CD14-positive monocyte (primary cell): ENCODE measurements at regions not wholly inside any gene's neighbourhood (a gene's known extent, or its start where the extent isn't known, plus 50 kb on each side); places are given as distances from the start of the nearest gene placed in this dataset.

Source experiments
- DNase-seq, 3 donors: peaks; one replicate each; pipeline ENCODE4 v3.0.0-alpha.2; 2011 to 2022
- H2AFZ ChIP-seq: 2 replicates; pipeline ENCODE4 v1.6.0; 2012; ENCODE audit warnings: mild to moderate bottlenecking, low read depth, low read length, inconsistent platforms; ENCODE audit not compliant: insufficient read depth, poor library complexity, severe bottlenecking
- H3K27ac ChIP-seq, 2 donors: 1 replicate in 1 of 2; 2 replicates in 1 of 2; pipeline ENCODE4 v1.5.1; 2012 to 2013; ENCODE audit warnings: low read length in 2 of 2, control low read depth in 1 of 2, inconsistent platforms in 1 of 2, low read depth in 1 of 2, mild to moderate bottlenecking in 1 of 2
- H3K27me3 ChIP-seq, 2 donors: one replicate each; pipeline versions ENCODE4 v1.6.0 to v1.6.1; 2011 to 2013; ENCODE audit warnings: low read length in 2 of 2; ENCODE audit not compliant: control insufficient read depth in 2 of 2, insufficient read depth in 2 of 2
- H3K36me3 ChIP-seq, 2 donors: replicated peaks in 1 of 2; 1 replicate in 1 of 2; 2 replicates in 1 of 2; pipeline versions ENCODE4 v1.5.1 to v1.6.1; 2012 to 2013; ENCODE audit warnings: low read length in 2 of 2, control low read depth in 1 of 2, inconsistent platforms in 1 of 2, mild to moderate bottlenecking in 1 of 2; ENCODE audit not compliant: insufficient read depth in 2 of 2, control insufficient read depth in 1 of 2
- H3K4me1 ChIP-seq, 2 donors: 1 replicate in 1 of 2; 2 replicates in 1 of 2; pipeline versions ENCODE4 v1.5.1 to v1.6.1; 2012 to 2013; ENCODE audit warnings: low read length in 2 of 2, control low read depth in 1 of 2, inconsistent platforms in 1 of 2, mild to moderate bottlenecking in 1 of 2, moderate library complexity in 1 of 2; ENCODE audit not compliant: insufficient read depth in 2 of 2, control insufficient read depth in 1 of 2
- H3K4me2 ChIP-seq: replicated peaks from 2 replicates; pipeline ENCODE3; 2012; ENCODE audit warnings: low read length, moderate library complexity, mild to moderate bottlenecking; ENCODE audit not compliant: poor library complexity, severe bottlenecking; ENCODE audit errors: extremely low read depth
- H3K4me3 ChIP-seq, 3 experiments: fragments of 200-600 bp in 1 of 3; sonication (generic) in 1 of 3; replicated peaks in 1 of 3; 1 replicate in 2 of 3; 2 replicates in 1 of 3; pipeline ENCODE4 v1.5.1; 2011 to 2013; ENCODE audit warnings: low read length in 3 of 3, mild to moderate bottlenecking in 3 of 3, control low read depth in 2 of 3, low read depth in 2 of 3, inconsistent platforms in 1 of 3, moderate library complexity in 1 of 3
- H3K79me2 ChIP-seq: 2 replicates; pipeline ENCODE4 v1.6.0; 2012; ENCODE audit warnings: mild to moderate bottlenecking, control low read depth, inconsistent platforms, low read length, moderate library complexity; ENCODE audit not compliant: insufficient read depth
- H3K9ac ChIP-seq: 2 replicates; pipeline ENCODE4 v1.6.0; 2017; ENCODE audit warnings: low read length, mild to moderate bottlenecking; ENCODE audit not compliant: insufficient read depth, poor library complexity, severe bottlenecking
- H3K9me3 ChIP-seq, 2 donors: replicated peaks in 1 of 2; 1 replicate in 1 of 2; 2 replicates in 1 of 2; pipeline versions ENCODE4 v1.5.1 to v1.6.1; 2012 to 2013; ENCODE audit warnings: low read length in 2 of 2, control low read depth in 1 of 2; ENCODE audit not compliant: control insufficient read depth in 1 of 2, insufficient read depth in 1 of 2
- H4K20me1 ChIP-seq: 2 replicates; pipeline ENCODE4 v1.6.0; 2012; ENCODE audit warnings: mild to moderate bottlenecking, low read length, control low read depth, moderate library complexity; ENCODE audit not compliant: insufficient read depth
- H3K27ac Mint-ChIP-seq, 7 donors: one replicate each; pipeline ENCODE4 v1.8.0; 2020; ENCODE audit warnings: mild to moderate bottlenecking in 7 of 7, mixed read lengths in 7 of 7, moderate library complexity in 6 of 7, inconsistent platforms in 2 of 7
- H3K27me3 Mint-ChIP-seq, 3 donors: one replicate each; pipeline ENCODE4 v1.8.0; 2021 to 2022; ENCODE audit warnings: low read depth in 3 of 3, mild to moderate bottlenecking in 3 of 3, mixed read lengths in 3 of 3, moderate library complexity in 3 of 3, inconsistent platforms in 1 of 3
- H3K36me3 Mint-ChIP-seq, 2 donors: one replicate each; pipeline ENCODE4 v1.8.0; 2020; ENCODE audit warnings: mixed read lengths in 2 of 2, inconsistent platforms in 1 of 2, mild to moderate bottlenecking in 1 of 2
- H3K4me1 Mint-ChIP-seq: one replicate; pipeline ENCODE4 v1.8.0; 2020; ENCODE audit warnings: mild to moderate bottlenecking, mixed read lengths
- H3K4me3 Mint-ChIP-seq, 2 donors: one replicate each; pipeline ENCODE4 v1.8.0; 2020; ENCODE audit warnings: mild to moderate bottlenecking in 2 of 2, mixed read lengths in 2 of 2, moderate library complexity in 1 of 2
- H3K9me3 Mint-ChIP-seq, 7 donors: one replicate each; pipeline ENCODE4 v1.8.0; 2020 to 2022; ENCODE audit warnings: mixed read lengths in 7 of 7, mild to moderate bottlenecking in 6 of 7, moderate library complexity in 6 of 7, inconsistent platforms in 2 of 7
- WGBS: methylation state at CpG from one replicate; pipeline ENCODE4 v1.1.5; 2013; ENCODE audit warnings: missing lambda C conversion rate; ENCODE audit not compliant: insufficient coverage; 5-methylcytosine and 5-hydroxymethylcytosine counted together
- intact Hi-C, 2 donors: fragments of 100-400 bp; cut with micrococcal nuclease; formaldehyde crosslinking; loops; one replicate each; pipeline versions ENCODE4 v1.15.0 to v1.15.1; 2023
- TF ChIP-seq, protein P1 (sequence below): fragments of 200-600 bp; IDR thresholded peaks from one replicate; pipeline ENCODE4 v1.8.0; 2022; ENCODE audit warnings: antibody characterized with exemption, mild to moderate bottlenecking

- H3K36me3 ChIP-seq = no peaks in the 10 kb centered on the region
- no peak overlapping the region for H3K9ac ChIP-seq
- H3K9me3 Mint-ChIP-seq = peaks cover 1 to 22% (median 10%) of the 10 kb centered on the region in 7 donors
- H2AFZ ChIP-seq = no peak overlapping the region
- intact Hi-C loops = no loop called here
- no peaks in the 10 kb centered on the region for H3K4me1 Mint-ChIP-seq
- H3K4me2 ChIP-seq = no peak overlapping the region
- H3K27me3 Mint-ChIP-seq = peaks cover 0 to 1% (median 0%) of the 10 kb centered on the region in 3 donors
- TF ChIP-seq, protein P1, sequence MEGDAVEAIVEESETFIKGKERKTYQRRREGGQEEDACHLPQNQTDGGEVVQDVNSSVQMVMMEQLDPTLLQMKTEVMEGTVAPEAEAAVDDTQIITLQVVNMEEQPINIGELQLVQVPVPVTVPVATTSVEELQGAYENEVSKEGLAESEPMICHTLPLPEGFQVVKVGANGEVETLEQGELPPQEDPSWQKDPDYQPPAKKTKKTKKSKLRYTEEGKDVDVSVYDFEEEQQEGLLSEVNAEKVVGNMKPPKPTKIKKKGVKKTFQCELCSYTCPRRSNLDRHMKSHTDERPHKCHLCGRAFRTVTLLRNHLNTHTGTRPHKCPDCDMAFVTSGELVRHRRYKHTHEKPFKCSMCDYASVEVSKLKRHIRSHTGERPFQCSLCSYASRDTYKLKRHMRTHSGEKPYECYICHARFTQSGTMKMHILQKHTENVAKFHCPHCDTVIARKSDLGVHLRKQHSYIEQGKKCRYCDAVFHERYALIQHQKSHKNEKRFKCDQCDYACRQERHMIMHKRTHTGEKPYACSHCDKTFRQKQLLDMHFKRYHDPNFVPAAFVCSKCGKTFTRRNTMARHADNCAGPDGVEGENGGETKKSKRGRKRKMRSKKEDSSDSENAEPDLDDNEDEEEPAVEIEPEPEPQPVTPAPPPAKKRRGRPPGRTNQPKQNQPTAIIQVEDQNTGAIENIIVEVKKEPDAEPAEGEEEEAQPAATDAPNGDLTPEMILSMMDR = no peak
- H3K4me3 Mint-ChIP-seq = no peak overlapping the region
- WGBS = no CpG with 5 or more reads among the region's 2 CpGs
- no peaks in the 10 kb centered on the region for H3K27me3 ChIP-seq
- H3K4me3 ChIP-seq = no peak overlapping the region
- DNase-seq = no peak
- H3K79me2 ChIP-seq = no peaks in the 10 kb centered on the region
- no peaks in the 10 kb centered on the region for H3K4me1 ChIP-seq
- no peaks in the 10 kb centered on the region for H3K36me3 Mint-ChIP-seq
- no peaks in the 10 kb centered on the region for H4K20me1 ChIP-seq
- no peak overlapping the region for H3K27ac ChIP-seq
- H3K9me3 ChIP-seq = peaks cover 4 to 7% of the 10 kb centered on the region in 2 donors
- no peak overlapping the region for H3K27ac Mint-ChIP-seq
These were observed 282.6 kb downstream of the ICOS start for GRCh38 chr2:204219196-204219595.

DNA sequence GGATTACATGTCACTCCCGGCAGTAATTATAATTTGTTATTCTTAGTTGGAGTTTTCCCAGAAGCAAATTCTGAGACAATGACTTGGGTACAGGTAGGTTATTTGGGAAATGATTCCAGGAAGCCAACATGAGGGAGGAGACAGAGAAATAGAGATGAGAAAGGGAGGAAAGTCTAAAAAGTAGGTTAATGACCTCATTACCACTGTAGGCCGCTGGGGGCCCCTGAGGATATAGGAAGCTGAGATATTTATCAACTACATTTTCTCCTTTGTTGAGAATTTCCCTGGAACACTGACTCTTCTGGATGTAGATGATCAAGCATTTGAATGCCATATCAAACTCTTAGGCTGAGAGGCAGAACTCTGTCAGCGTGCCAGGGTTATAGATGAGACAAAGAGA is 284.3 kb downstream of the ICOS start:
- H3K4me3 Mint-ChIP-seq = no peak overlapping the region
- H3K36me3 Mint-ChIP-seq = no peaks in the 10 kb centered on the region
- Histone ChIP-seq H3K4me3 (no peak overlapping the region), H3K79me2 (no peaks in the 10 kb centered on the region), H3K27ac (no peak overlapping the region), H3K4me2 (no peak overlapping the region), H3K36me3 (no peaks in the 10 kb centered on the region), H3K27me3 (no peaks in the 10 kb centered on the region), H3K4me1 (no peaks in the 10 kb centered on the region), H4K20me1 (no peaks in the 10 kb centered on the region), H2AFZ (no peak overlapping the region), H3K9ac (no peak overlapping the region), H3K9me3 (peaks cover 4% of the 10 kb centered on the region in 2 donors)
- DNase-seq = no peak
- H3K9me3 Mint-ChIP-seq = peaks cover 0 to 12% (median 3%) of the 10 kb centered on the region in 7 donors
- intact Hi-C loops = no loop called here
- no CpG with 5 or more reads among the region's 3 CpGs for WGBS
- no peaks in the 10 kb centered on the region for H3K4me1 Mint-ChIP-seq
- peaks cover 0 to 1% (median 0%) of the 10 kb centered on the region in 3 donors for H3K27me3 Mint-ChIP-seq
- TF ChIP-seq, protein P1 = no peak
- H3K27ac Mint-ChIP-seq = no peak overlapping the region
